HEK293 (cell line): ENCODE measurements at regions not wholly inside any gene's neighbourhood (a gene's known extent, or its start where the extent isn't known, plus 50 kb on each side); places are given as distances from the start of the nearest gene placed in this dataset.

Experiments used
- CTCF ChIA-PET: fragments of 350-600 bp; formaldehyde crosslinking; extraction: SDS; loops from one replicate; lab custom pipeline; 2021; ENCODE audit warnings: antibody characterized with exemption; lab: Yijun Ruan, JAX
- POLR2A ChIA-PET: fragments of 300-600 bp; formaldehyde crosslinking; extraction: SDS; loops from one replicate; lab custom pipeline; 2020; ENCODE audit warnings: antibody characterized with exemption, inconsistent platforms; lab: Yijun Ruan, JAX
- H3K27ac ChIP-seq: fragments of 200-500 bp; sonication (Bioruptor generic); 2 replicates; pipeline ENCODE4 v1.5.1; 2014; ENCODE audit warnings: low read depth, low read length, control low read depth, inconsistent platforms; ENCODE audit errors: extremely low read depth
- H3K36me3 ChIP-seq, 2 experiments: fragments of 200-500 bp in 1 of 2; sonication (Bioruptor generic) in 1 of 2; 1 replicate in 1 of 2; 2 replicates in 1 of 2; pipeline ENCODE4 v1.5.1; 2014 to 2017; ENCODE audit warnings: inconsistent platforms in 2 of 2, low read length in 2 of 2; ENCODE audit not compliant: control insufficient read depth in 2 of 2, insufficient read depth in 1 of 2
- H3K4me1 ChIP-seq: fragments of 200-500 bp; sonication (Bioruptor generic); 2 replicates; pipeline ENCODE4 v1.5.1; 2014; ENCODE audit warnings: mild to moderate bottlenecking, low read length, inconsistent platforms; ENCODE audit not compliant: control insufficient read depth, insufficient read depth
- H3K4me3 ChIP-seq: 2 replicates; pipeline ENCODE4 v1.5.1; 2011; ENCODE audit warnings: low read depth, mild to moderate bottlenecking, control low read depth, low read length, moderate library complexity
- H3K9me3 ChIP-seq: fragments of 200-500 bp; sonication (Bioruptor generic); 2 replicates; pipeline ENCODE4 v1.5.1; 2014; ENCODE audit warnings: low read depth, low read length, inconsistent platforms; ENCODE audit not compliant: control insufficient read depth, insufficient read depth
- HOXA7 ChIP-seq: sonication (generic); formaldehyde crosslinking; IDR thresholded peaks from 2 replicates; pipeline ENCODE4 v1.8.1; 2022; ENCODE audit warnings: missing genetic modification reagents, borderline replicate concordance
- PATZ1 ChIP-seq: fragments of 450-650 bp; formaldehyde crosslinking; IDR thresholded peaks from 2 replicates; pipeline ENCODE4 v1.5.1; 2016; ENCODE audit warnings: missing biosample characterization, missing genetic modification characterization
- SP3 ChIP-seq: fragments of 450-650 bp; formaldehyde crosslinking; IDR thresholded peaks from 2 replicates; pipeline ENCODE4 v1.5.1; 2016; ENCODE audit warnings: missing biosample characterization, missing genetic modification characterization
- WT1 ChIP-seq: fragments of 450-650 bp; formaldehyde crosslinking; IDR thresholded peaks from 2 replicates; pipeline ENCODE4 v1.5.1; 2016; ENCODE audit warnings: missing biosample characterization, missing genetic modification characterization
- ZBTB1 ChIP-seq: fragments of 450-650 bp; formaldehyde crosslinking; IDR thresholded peaks from 2 replicates; pipeline ENCODE4 v1.5.1; 2016; ENCODE audit warnings: missing biosample characterization, missing genetic modification characterization
- ZBTB10 ChIP-seq: fragments of 450-650 bp; formaldehyde crosslinking; IDR thresholded peaks from 2 replicates; pipeline ENCODE4 v1.5.1; 2016; ENCODE audit warnings: missing biosample characterization, missing genetic modification characterization
- ZBTB11 ChIP-seq: fragments of 450-650 bp; formaldehyde crosslinking; conservative IDR thresholded peaks from 2 replicates; pipeline ENCODE4 v1.5.1; 2016; ENCODE audit warnings: low read depth, missing biosample characterization, missing genetic modification characterization
- ZBTB20 ChIP-seq: fragments of 450-650 bp; formaldehyde crosslinking; IDR thresholded peaks from 2 replicates; pipeline ENCODE4 v1.5.1; 2016; ENCODE audit warnings: missing biosample characterization, missing genetic modification characterization
- ZBTB48 ChIP-seq: fragments of 450-650 bp; formaldehyde crosslinking; IDR thresholded peaks from 2 replicates; pipeline ENCODE4 v1.5.1; 2016; ENCODE audit warnings: missing biosample characterization, missing genetic modification characterization
- ZFP69B ChIP-seq: fragments of 450-650 bp; formaldehyde crosslinking; IDR thresholded peaks from 2 replicates; pipeline ENCODE4 v1.5.1; 2016; ENCODE audit warnings: missing biosample characterization, missing genetic modification characterization
- ZIC2 ChIP-seq: fragments of 450-650 bp; formaldehyde crosslinking; IDR thresholded peaks from 2 replicates; pipeline ENCODE4 v1.5.1; 2016; ENCODE audit warnings: missing biosample characterization, missing genetic modification characterization
- ZNF121 ChIP-seq: fragments of 450-650 bp; formaldehyde crosslinking; IDR thresholded peaks from 2 replicates; pipeline ENCODE4 v1.5.1; 2016; ENCODE audit warnings: missing biosample characterization, missing genetic modification characterization
- ZNF146 ChIP-seq: fragments of 450-650 bp; formaldehyde crosslinking; IDR thresholded peaks from 2 replicates; pipeline ENCODE4 v1.5.1; 2016; ENCODE audit warnings: missing biosample characterization, missing genetic modification characterization
- ZNF404 ChIP-seq: fragments of 450-650 bp; formaldehyde crosslinking; IDR thresholded peaks from 2 replicates; pipeline ENCODE4 v1.5.1; 2017; ENCODE audit warnings: missing biosample characterization, missing genetic modification characterization
- ZNF548 ChIP-seq: fragments of 450-650 bp; formaldehyde crosslinking; IDR thresholded peaks from 2 replicates; pipeline ENCODE4 v1.5.1; 2016; ENCODE audit warnings: missing biosample characterization, missing genetic modification characterization
- ZNF692 ChIP-seq: fragments of 450-650 bp; formaldehyde crosslinking; IDR thresholded peaks from 2 replicates; pipeline ENCODE4 v1.5.1; 2016; ENCODE audit warnings: missing biosample characterization, missing genetic modification characterization
- ZSCAN18 ChIP-seq: fragments of 450-650 bp; formaldehyde crosslinking; IDR thresholded peaks from 2 replicates; pipeline ENCODE4 v1.5.1; 2016; ENCODE audit warnings: missing biosample characterization, missing genetic modification characterization
- ZSCAN5A ChIP-seq: fragments of 450-650 bp; formaldehyde crosslinking; IDR thresholded peaks from 2 replicates; pipeline ENCODE4 v1.5.1; 2016; ENCODE audit warnings: missing biosample characterization, missing genetic modification characterization

GRCh38 chr7:50957855-50958254 is 175.2 kb upstream of the GRB10 start:
- Histone ChIP-seq H3K4me1 (peaks cover 3% of the 10 kb centered on the region; the same call in 1 of the 2 replicates), H3K36me3 (no peaks in the 10 kb centered on the region), H3K4me3 (no peak overlapping the region), H3K27ac (no peak overlapping the region), H3K9me3 (no peaks in the 10 kb centered on the region)
- TF ChIP-seq ZNF121 (tag by site-specific recombination) (no peak), ZSCAN5A (tag by site-specific recombination) (no peak), ZNF404 (tag by site-specific recombination) (no peak), ZNF146 (no peak), PATZ1 (tag by site-specific recombination) (no peak), HOXA7 (CRISPR knock-in tag) (no peak), WT1 (tag by site-specific recombination) (no peak), SP3 (tag by site-specific recombination) (no peak), ZSCAN18 (tag by site-specific recombination) (no peak), ZBTB48 (tag by site-specific recombination) (no peak), ZBTB11 (no peak)
- CTCF ChIA-PET, result interaction anchor here (0.7 to 1.3 kb wide), 4 partner anchors 15 to 317 kb away, joined by 3 to 4 read pairs (median 3); no protein-coding TSS in a partner anchor
- POLR2A ChIA-PET, result no interaction called here

GRCh38 chr7:50957431-50957830 is 174.7 kb upstream of the GRB10 start:
- CTCF ChIA-PET, result interaction anchor here (0.7 to 1.3 kb wide), 3 partner anchors 15 to 316 kb away, joined by 3 to 4 read pairs (median 3); no protein-coding TSS in a partner anchor
- POLR2A ChIA-PET, result no interaction called here
- Histone ChIP-seq H3K9me3 (no peaks in the 10 kb centered on the region), H3K4me1 (no peaks in the 10 kb centered on the region), H3K36me3 (no peaks in the 10 kb centered on the region), H3K27ac (no peak overlapping the region), H3K4me3 (no peak overlapping the region)
- TF ChIP-seq ZNF692 (tag by site-specific recombination), result peak; percentile 71
- TF ChIP-seq ZFP69B, result peak; percentile 62; the same call in 1 of the 2 replicates
- peak; percentile 36; the same call in 1 of the 2 replicates for TF ChIP-seq ZIC2 (tag by site-specific recombination)
- no peak for TF ChIP-seq ZBTB10 (tag by site-specific recombination)
- 0 out of 2 replicates have a peak, but pooled peaks have one; percentile 34 for TF ChIP-seq ZNF548 (tag by site-specific recombination)
- TF ChIP-seq ZBTB20, result no peak
- no peak for TF ChIP-seq ZBTB1 (tag by site-specific recombination)
- TF ChIP-seq ZBTB11, result no peak
